ENCODE measurements at regions not wholly inside any gene's neighbourhood (a gene's known extent, or its start where the extent isn't known, plus 50 kb on each side); places are given as distances from the start of the nearest gene placed in this dataset.

- Histone ChIP-seq H3K9me3 (ENCODE audit: insufficient read depth, low read length, severe bottlenecking) (no peaks in the 10 kb centered on the region), H3K9ac (ENCODE audit: low read depth, low read length) (no peak overlapping the region)
- ATAC-seq (ENCODE audit: insufficient read depth, low read depth): no peak
These were observed 278.9 kb upstream of the POU1F1 start for GRCh38 chr3:87555290-87555689.

GRCh38 chr3:87553058-87553457, 276.7 kb upstream of the POU1F1 start:
- no peaks in the 10 kb centered on the region for H3K4me1 ChIP-seq (ENCODE audit: insufficient read depth, low read length)
- no peak for TF ChIP-seq EZH2 (IDR thresholded peaks at IDR 0.05; ENCODE audit: borderline replicate concordance, low read depth, low read length, severe bottlenecking)
- TF ChIP-seq CTCF (IDR thresholded peaks at IDR 0.05; ENCODE audit: borderline replicate concordance, extremely low read depth, low read length, poor library complexity, severe bottlenecking): no peak
- no peak overlapping the region for H2AFZ ChIP-seq (ENCODE audit: low read depth, low read length)
- no peak overlapping the region for H3K27ac ChIP-seq (ENCODE audit: low read length)
- H3K4me3 ChIP-seq (ENCODE audit: low read depth in 1 of 2, low read length in 2 of 2): no peak overlapping the region
- no peak overlapping the region for H3K9ac ChIP-seq (ENCODE audit: low read depth, low read length)
- no peak for DNase-seq
- H3K4me2 ChIP-seq (ENCODE audit: insufficient read depth, low read length): no peak overlapping the region
- no peaks in the 10 kb centered on the region for H3K27me3 ChIP-seq (ENCODE audit: insufficient read depth, low read length, poor library complexity)
- ATAC-seq (ENCODE audit: insufficient read depth, low read depth): no peak
- no peaks in the 10 kb centered on the region for H4K20me1 ChIP-seq (ENCODE audit: insufficient read depth, low read length)
- H3K9me3 ChIP-seq (ENCODE audit: insufficient read depth, low read length, severe bottlenecking): no peaks in the 10 kb centered on the region
- H3K79me2 ChIP-seq (ENCODE audit: insufficient read depth, low read length): no peaks in the 10 kb centered on the region
- H3K36me3 ChIP-seq (ENCODE audit: insufficient read depth, low read length): no peaks in the 10 kb centered on the region

More at GRCh38 chr3:87555290-87555689, 278.9 kb upstream of the POU1F1 start:
- TF ChIP-seq EZH2 (IDR thresholded peaks at IDR 0.05; ENCODE audit: borderline replicate concordance, low read depth, low read length, severe bottlenecking): no peak
- no peak for TF ChIP-seq CTCF (IDR thresholded peaks at IDR 0.05; ENCODE audit: borderline replicate concordance, extremely low read depth, low read length, poor library complexity, severe bottlenecking)
- Histone ChIP-seq H3K4me1 (ENCODE audit: insufficient read depth, low read length) (no peaks in the 10 kb centered on the region), H2AFZ (ENCODE audit: low read depth, low read length) (no peak overlapping the region), H3K36me3 (ENCODE audit: insufficient read depth, low read length) (no peaks in the 10 kb centered on the region), H3K79me2 (ENCODE audit: insufficient read depth, low read length) (no peaks in the 10 kb centered on the region), H3K27ac (ENCODE audit: low read length) (no peak overlapping the region), H3K27me3 (ENCODE audit: insufficient read depth, low read length, poor library complexity) (no peaks in the 10 kb centered on the region), H4K20me1 (ENCODE audit: insufficient read depth, low read length) (no peaks in the 10 kb centered on the region), H3K4me3 (ENCODE audit: low read depth in 1 of 2, low read length in 2 of 2) (no peak overlapping the region), H3K4me2 (ENCODE audit: insufficient read depth, low read length) (no peak overlapping the region)
- no peak for DNase-seq

- no peak for DNase-seq
- no peaks in the 10 kb centered on the region for H3K27me3 ChIP-seq (ENCODE audit: insufficient read depth, low read length, poor library complexity)
- no peaks in the 10 kb centered on the region for H3K4me1 ChIP-seq (ENCODE audit: insufficient read depth, low read length)
- no peaks in the 10 kb centered on the region for H3K36me3 ChIP-seq (ENCODE audit: insufficient read depth, low read length)
- H3K9ac ChIP-seq (ENCODE audit: low read depth, low read length): no peak overlapping the region
- no peaks in the 10 kb centered on the region for H3K79me2 ChIP-seq (ENCODE audit: insufficient read depth, low read length)
- no peak overlapping the region for H2AFZ ChIP-seq (ENCODE audit: low read depth, low read length)
- no peak for TF ChIP-seq CTCF (IDR thresholded peaks at IDR 0.05; ENCODE audit: borderline replicate concordance, extremely low read depth, low read length, poor library complexity, severe bottlenecking)
- TF ChIP-seq EZH2 (IDR thresholded peaks at IDR 0.05; ENCODE audit: borderline replicate concordance, low read depth, low read length, severe bottlenecking): no peak
- H3K27ac ChIP-seq (ENCODE audit: low read length): no peak overlapping the region
- no peaks in the 10 kb centered on the region for H3K9me3 ChIP-seq (ENCODE audit: insufficient read depth, low read length, severe bottlenecking)
- H3K4me2 ChIP-seq (ENCODE audit: insufficient read depth, low read length): no peak overlapping the region
- ATAC-seq (ENCODE audit: insufficient read depth, low read depth): no peak
- no peaks in the 10 kb centered on the region for H4K20me1 ChIP-seq (ENCODE audit: insufficient read depth, low read length)
- no peak overlapping the region for H3K4me3 ChIP-seq (ENCODE audit: low read depth in 1 of 2, low read length in 2 of 2)
These were observed 274.5 kb upstream of the POU1F1 start for GRCh38 chr3:87550892-87551291.

- no peaks in the 10 kb centered on the region for H4K20me1 ChIP-seq (ENCODE audit: insufficient read depth, low read length)
- H3K4me3 ChIP-seq (ENCODE audit: low read depth in 1 of 2, low read length in 2 of 2): no peak overlapping the region
- no peak for DNase-seq
- no peaks in the 10 kb centered on the region for H3K4me1 ChIP-seq (ENCODE audit: insufficient read depth, low read length)
- H3K27ac ChIP-seq (ENCODE audit: low read length): no peak overlapping the region
- H2AFZ ChIP-seq (ENCODE audit: low read depth, low read length): no peak overlapping the region
- H3K4me2 ChIP-seq (ENCODE audit: insufficient read depth, low read length): no peak overlapping the region
- H3K9ac ChIP-seq (ENCODE audit: low read depth, low read length): no peak overlapping the region
- no peaks in the 10 kb centered on the region for H3K36me3 ChIP-seq (ENCODE audit: insufficient read depth, low read length)
- ATAC-seq (ENCODE audit: insufficient read depth, low read depth): no peak
- no peaks in the 10 kb centered on the region for H3K79me2 ChIP-seq (ENCODE audit: insufficient read depth, low read length)
- H3K27me3 ChIP-seq (ENCODE audit: insufficient read depth, low read length, poor library complexity): no peaks in the 10 kb centered on the region
- TF ChIP-seq CTCF (IDR thresholded peaks at IDR 0.05; ENCODE audit: borderline replicate concordance, extremely low read depth, low read length, poor library complexity, severe bottlenecking) (no peak), EZH2 (IDR thresholded peaks at IDR 0.05; ENCODE audit: borderline replicate concordance, low read depth, low read length, severe bottlenecking) (no peak)
- no peaks in the 10 kb centered on the region for H3K9me3 ChIP-seq (ENCODE audit: insufficient read depth, low read length, severe bottlenecking)
These were observed 272.8 kb upstream of the POU1F1 start for GRCh38 chr3:87549208-87549607.

Measured in DND-41 (cell line).